Activated CD4-positive, alpha-beta T cell treated with anti-CD3 and anti-CD28 coated beads for 48 hours (primary cell): ENCODE measurements at regions not wholly inside any gene's neighbourhood (a gene's known extent, or its start where the extent isn't known, plus 50 kb on each side); places are given as distances from the start of the nearest gene placed in this dataset.

ENCODE experiments used
- DNase-seq: peaks from one replicate; pipeline ENCODE4 v3.0.0-alpha.2; 2020

DNA sequence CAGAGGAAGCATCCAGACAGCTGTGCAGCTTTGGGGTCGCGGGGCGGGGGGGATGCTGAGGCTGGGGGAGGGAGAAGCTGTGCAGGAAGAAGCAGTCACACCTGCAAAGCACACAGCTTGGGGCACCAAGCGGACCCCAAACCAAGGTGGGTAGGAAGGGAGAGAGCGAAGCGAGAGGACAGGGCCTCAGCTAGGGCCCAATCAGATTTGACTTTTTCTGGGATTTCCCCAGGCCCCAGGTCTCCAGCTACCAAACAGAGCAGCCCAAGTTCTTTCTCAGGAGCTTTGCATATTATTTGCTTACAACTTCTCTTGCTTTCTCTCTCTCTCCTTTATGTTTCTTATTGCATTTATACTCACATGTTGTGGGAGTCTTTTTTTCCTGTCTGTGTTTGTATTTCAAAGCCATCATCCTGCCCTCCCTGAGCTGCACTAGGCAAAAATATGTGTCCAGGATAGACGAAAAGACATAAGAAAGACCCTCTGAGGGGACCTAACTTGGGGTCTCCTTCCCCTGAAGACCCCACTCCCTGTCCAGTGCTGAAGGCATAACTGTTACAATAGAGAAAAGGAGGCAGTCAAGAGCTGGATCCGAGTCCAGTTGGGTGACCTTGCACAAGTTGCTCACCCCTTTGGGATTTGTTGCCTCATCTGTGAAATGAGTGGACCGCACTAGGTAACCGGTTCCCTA is 50.6 kb upstream of the SMNDC1 start:
- peak; percentile 49 for DNase-seq

DNA sequence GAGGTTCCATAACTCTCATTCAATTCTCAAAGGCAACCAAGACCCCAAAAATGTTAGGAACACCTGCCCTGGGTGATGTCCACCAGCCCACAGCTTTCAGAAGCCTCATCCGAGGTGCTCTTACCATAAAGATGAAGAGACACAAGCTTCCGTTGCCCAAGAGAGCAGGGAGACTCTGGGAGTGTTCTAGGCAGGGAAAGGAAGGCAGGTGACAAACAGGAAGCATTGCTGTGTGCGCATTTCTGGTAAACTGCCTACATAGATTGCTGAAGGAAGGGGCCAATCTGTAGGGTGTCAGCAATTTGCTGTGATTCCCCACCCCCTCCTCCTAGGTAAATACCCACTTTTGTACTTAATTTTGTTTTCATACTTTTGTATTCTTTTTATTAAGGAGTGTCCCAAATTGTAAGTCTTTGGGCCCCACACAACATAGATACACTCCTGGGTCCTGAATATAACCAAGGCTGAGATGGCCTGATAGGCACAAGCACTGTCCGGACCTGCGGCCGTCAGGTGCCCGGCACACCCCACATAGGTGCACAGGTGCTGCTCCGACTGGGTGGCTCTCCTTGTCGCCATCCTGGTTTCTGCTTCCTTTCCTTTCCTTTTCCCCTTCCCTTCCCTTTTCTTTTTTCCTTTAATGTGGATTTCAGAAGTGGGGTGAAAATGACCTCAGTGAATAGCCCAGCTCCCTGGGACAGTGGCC is 51.4 kb upstream of the SMNDC1 start:
- peak; percentile 49 for DNase-seq

DNA sequence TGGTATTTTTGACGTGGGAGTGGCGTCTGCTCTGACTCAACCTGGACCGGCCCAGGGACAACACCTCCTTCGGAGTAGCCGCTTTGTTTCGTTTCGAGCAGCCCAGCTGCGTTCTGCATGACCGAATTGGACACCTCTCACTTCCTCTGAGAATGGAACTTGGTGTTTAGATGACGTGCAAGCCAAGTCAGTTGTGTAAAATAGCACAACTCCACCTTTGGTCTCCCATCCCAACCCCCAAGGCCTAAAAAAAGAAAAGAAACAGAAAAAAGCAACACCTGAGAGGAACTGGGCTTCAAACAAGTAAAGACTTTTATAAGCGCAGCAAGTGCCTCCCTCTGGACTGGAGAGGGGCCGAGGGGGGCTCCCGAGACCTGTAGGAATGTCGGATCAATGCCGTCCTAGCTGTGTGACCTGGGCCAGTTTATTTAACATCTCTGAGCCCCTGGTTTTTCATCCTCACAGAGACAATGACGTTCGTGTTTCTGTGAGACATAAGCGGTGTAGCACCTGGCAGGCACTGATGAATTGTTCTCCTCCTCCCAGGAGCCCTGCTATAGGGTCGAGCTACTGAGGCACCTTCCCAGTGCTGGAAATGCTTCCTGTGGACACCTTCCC is 52.0 kb upstream of the SMNDC1 start:
- peak; percentile 85 for DNase-seq

DNA sequence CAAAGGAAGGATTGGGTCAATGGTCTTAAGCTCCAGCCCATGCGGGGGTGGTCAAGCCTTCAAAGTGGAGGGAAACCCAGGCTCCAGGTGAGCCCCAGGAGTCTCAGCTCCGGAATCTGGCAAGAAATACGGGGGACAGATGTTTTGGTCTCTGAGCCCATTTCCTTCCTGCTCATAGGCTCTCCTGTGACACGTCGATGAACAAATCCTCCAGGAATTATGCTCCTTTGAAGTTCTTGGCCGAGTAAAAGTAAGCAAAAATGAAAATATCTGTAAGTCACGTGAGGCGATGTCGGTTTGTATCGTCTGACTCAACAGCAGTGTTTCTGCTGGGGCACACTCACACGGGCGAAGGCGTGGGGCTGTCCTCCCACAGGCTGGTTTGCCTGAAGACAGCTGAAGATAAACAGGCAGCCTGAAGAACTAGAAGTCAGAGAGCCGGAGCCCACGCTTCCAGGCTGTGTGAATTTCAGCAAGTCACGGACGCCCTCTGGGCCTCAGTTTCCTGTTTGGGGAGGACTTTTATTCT is 52.6 kb upstream of the SMNDC1 start:
- peak; percentile 78 for DNase-seq

DNA sequence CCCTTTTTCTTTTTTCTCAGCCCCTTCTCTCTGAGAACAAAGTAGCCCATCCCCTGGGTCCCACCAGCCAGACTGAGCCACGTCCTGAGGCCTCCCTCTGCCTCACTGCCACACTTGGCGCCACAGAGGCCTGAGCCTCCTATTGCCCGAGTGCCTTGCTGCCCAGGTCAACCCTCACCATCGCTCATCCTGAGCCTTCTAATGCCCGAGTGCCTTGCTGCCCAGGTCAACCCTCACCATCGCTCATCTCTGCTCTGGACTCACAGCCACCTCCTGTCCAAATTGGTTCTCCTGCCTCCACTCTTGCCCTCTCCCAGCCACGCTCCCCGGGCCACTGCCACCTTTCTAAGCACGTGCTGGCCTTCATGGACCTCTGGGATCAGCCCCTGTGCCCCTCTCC is 53.2 kb upstream of the SMNDC1 start:
- no peak for DNase-seq

DNA sequence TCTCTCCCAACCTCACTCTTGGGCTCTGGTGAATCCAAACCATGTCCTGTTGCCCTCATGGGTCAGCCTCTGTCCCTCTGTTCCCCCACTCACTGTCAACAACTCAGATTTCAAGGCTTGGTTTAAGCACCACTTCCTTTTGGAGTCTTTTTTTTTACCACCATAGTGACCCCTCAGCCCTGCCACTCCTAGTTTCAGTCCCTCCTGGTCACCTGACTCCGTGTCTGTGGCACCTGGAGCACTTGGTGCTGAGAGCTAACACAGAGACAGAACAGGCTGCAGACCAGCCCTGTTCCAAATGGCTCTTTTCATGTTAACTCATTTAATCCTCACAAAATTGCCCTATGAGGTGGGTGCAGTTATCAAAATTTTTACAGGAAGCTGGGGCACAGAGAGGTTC is 53.6 kb upstream of the SMNDC1 start:
- DNase-seq, result no peak

DNA sequence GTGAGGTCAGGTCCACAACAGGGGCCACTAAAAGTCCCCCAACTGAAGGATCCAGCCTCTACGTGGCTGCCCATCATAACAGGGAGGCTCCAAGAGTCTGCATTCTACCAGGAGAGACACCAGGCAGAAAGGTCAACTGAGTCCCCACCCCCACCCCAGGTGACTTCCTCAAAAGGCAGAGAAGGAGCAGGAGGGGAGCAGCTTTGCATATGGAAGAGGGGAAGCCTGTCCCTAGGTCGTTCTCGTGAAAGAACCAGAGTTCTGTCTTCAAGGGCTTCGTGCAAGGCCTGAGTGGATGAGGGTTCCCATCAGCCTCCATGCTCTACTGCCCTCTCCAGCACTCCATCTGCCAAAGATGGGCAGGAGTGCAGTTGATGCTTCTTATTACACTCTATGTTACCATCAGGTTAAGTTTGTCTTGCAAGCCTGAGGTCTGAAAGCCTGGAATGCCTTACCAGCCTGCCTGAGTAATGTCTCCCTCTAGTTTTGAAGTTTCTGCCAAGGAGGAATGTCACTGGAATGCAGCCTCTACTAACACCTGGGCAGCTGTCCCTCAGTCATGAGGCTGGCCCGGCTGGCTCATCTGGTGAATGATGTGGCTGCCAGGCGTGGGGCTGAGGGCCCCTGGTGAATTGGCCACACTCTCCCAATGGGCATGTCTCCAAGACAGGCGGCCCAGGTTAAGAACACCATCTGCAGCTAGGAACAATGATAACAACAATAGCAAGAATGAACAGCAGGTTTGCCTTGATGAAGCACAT is 54.3 kb upstream of the SMNDC1 start:
- DNase-seq, result no peak

DNA sequence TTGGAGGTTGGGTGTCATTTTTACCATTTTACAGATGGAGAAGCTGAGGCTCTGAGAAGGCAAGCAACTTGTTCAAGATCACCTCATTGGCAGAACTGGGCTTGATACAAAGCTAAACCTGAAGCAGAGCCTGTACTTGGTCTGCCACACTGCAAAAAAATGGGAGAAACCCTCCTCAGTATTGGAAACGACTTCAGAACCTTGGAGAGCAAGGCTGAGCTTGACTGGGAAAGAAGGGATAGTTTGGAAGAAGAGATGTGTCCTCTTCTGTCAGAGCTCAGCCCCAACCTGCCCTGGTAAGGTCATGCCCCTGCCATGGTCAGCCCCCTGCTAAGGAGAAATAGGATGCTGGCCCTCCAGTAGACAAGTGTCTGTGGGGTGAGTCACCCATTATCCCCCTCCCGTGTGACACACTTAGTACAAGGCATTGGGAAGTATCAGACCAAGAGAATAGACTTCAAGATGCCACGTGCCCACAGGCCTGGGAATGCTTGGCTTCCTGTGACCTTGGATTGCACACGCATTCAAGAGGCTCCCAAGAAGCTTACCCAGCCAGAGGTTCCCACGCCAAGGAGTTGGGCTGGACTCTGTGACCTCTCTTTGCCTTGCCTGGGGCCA is 56.2 kb upstream of the SMNDC1 start:
- DNase-seq, result no peak

DNA sequence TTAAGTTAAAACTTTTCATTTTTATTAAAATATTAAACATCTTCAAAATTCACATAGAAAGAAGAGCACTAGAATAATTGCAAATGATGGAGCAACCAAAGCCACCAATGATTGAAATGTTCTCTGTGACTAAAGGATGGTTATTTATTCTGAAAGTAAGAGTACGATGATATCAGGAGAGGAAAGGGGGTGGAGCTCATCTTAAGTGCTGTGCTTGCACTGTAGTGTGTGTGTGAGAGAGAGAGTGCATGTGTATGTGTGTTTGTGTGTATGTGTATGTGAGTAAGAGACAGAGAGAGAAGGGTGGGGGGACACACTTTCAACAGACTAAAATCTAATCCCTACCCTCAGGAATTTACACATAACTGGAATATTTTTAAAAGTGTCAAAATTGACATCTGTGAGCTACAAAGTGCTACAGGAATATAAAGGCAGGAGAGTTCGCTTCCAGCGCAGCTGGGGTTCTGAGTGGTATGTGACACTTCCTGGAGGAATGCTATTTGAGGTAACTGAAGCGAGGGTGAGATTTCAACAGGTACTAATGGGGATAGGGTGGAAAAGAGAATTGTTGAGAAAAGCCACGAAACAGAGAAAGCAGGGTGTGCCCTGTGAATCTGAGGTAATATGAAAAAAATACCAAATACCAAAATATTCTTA is 57.2 kb upstream of the SMNDC1 start:
- peak; percentile 38 for DNase-seq

DNA sequence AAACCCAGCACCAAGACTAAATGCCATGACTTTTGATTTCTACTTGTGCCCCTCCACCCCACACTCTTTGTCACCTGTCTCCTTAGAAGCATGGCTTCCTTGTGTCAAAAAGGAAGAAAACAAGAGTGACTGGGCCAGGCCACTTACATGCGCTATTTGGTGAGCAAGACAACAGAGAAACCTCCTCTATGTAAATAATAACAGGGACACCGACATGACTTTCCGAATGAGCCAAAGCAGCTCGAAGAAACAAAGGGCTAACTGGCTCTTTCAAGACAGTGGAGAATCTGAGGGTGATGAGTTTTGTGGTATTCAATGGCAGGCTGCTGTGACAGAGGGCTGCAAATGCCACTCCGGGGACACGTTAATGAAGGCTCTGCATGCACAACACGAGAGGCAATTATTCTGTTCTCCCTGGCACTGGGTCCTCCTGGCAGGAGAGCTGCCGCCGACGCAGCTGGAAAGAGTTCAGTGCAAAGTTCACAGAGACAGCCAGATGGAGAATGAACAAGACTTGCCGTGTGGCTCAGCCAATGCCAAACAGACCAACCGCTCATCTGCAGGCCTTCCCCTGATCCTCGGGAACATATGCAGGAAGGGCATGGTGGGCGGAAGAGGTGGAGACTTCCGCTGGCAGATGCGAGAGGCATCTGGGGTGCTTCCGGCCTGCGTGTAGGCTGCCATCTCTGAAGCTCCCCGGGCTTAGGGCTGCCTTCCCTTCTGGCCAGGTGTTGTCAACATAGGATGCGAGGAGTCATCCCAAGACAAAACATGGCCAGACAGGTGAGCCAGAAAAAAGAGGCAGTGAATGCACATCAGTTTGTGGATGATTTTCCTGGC is 59.1 kb upstream of the SMNDC1 start:
- DNase-seq, result peak; percentile 48

DNA sequence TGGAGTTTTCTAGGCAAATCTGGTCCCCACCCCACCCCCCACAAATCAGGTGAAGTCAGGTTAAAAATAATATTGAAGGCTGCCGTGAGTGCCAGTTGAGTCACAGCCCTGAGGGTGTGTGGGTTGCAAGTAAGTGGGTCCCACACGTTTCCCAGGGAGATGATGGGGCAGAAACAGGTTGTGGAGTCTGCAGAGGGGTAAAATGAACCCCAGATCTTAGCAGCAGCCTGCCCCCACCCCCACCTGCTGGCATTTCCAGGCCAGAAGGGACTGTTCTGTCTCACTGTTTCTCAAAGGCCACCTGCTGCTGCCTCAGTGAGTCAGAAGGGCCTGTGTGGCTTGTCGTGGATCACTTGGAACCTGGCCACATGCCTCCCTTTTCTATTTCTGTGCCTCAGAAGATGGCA is 59.8 kb upstream of the SMNDC1 start:
- DNase-seq, result peak; percentile 76

DNA sequence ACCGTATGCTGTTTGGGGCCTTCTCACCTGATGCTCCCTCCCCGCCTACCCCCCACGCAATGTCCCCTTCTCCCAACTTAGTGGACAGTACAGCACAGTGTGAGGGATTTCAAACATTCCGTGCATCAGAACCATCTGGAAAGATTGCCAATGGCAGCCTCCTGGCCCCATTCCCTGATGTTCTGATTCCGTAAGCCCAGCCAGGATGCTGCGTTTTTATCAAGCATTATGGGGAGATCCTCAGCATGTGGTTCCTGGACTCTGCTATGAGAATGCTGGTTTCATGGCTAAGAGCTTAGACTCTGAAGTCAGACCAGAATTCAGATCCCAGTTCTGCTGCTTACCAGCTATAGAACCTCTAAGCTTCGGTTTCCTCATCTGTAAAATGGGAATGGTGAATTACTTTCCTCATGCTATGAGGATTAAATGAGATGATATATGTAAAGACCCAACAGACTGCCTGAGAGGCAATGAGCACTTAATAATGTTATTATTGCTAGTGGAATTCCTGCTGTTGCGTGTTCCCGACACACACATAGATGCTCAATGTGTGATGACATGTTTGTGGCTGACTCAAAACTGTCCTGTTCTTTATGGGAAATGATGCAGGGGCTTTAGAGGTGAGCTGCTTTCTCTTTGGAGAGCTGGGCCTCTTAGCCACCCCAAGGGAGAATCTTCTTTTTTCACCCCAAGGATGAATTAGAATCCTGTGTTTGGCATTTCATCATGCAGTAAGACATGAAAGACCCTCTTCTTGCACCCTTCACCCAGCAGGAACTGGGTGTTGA is 60.8 kb upstream of the SMNDC1 start:
- no peak for DNase-seq

DNA sequence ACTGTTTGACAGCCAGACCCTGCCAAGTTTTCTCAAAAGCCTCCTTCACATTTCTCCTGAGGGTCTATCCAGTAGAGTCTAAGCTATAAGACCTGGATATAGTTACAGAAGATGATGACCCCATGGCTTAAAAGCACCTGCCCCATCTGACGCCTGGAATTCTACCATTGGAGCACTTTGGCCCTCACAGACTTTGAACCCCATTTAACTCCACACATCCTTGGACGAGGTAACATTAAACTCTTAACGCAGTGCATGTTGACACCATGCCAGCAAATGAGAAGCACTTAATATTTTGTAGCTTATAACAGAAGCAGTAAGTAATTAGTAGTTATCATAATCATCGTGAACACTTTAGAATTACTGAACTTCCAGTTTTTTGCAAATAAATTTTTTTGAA is 61.9 kb upstream of the SMNDC1 start:
- no peak for DNase-seq

DNA sequence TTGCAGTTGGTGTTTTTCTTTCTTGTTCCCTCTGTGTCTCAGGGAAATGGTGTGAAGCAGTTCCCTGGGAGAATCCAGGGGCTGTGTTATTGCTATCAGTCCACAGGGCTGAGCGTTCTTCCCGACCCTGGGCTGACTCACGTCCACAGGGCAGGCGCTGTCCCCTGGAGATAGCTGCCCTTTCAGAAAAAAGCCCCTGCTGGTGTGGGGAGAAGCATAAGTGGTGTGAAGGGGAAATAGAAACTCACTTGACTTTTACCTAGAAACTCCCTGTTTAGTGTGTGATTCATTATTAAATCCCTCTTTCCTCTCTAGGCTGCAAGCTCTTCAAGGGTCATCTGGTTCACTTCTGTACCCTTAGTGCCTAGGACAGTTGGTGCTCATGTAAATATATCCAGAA is 63.3 kb upstream of the SMNDC1 start:
- DNase-seq, result no peak

DNA sequence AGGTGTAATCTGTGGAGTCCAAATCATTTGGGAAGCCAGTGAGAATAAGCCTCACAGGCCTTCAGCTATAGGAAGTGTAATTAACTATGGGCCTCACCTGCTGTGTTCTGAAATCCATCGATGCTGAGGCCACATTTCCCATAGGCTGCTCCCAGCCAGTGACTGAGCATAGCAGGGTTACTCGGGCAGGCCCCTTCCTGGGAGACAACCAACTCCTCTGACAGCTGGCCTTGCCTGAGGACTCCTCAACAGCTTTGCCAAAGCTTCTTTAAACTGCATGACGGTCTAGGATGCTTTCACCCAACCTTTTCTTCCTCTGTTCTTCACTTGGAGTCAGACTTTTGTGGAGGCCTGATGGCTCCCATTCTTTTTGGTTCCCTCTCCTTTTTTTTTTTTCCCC is 63.8 kb upstream of the SMNDC1 start:
- no peak for DNase-seq

DNA sequence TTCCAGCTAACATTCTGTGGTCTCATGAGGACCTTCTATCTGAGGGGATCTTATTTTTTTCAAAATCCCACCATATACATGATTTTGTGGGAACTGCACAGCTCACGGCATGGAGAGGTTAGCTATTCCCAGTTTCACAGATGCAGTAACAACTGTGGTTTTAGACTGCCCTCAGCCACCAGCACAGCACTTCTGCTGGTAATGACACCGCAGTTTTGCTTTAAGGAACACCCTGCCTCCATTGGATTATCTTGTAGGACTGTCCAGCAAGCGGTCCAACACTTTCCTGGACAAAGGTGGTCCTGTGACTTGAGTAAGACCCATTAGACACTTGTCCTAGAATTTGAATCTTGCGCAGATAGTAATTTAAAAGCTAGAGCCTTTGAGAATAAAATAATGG is 65.3 kb upstream of the SMNDC1 start:
- DNase-seq, result no peak

DNA sequence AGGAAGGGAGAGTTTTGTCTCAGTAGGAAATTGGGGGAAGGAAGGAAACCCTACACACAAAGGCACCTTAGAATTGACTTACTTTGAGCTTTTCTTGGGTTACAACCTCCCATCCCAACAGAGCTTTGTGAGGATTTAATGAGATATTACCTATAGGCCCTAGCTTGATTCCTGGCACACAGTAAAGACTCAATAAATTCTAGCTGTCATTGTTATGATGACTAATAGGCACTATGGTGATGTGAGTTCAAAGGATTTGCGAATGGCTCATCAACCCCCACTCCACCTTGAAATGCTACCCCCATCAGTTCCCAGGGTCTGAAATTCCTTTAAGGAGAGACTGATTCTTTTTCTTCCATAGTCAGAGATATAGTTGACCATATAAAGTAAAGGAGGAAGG is 67.9 kb upstream of the SMNDC1 start:
- no peak for DNase-seq

DNA sequence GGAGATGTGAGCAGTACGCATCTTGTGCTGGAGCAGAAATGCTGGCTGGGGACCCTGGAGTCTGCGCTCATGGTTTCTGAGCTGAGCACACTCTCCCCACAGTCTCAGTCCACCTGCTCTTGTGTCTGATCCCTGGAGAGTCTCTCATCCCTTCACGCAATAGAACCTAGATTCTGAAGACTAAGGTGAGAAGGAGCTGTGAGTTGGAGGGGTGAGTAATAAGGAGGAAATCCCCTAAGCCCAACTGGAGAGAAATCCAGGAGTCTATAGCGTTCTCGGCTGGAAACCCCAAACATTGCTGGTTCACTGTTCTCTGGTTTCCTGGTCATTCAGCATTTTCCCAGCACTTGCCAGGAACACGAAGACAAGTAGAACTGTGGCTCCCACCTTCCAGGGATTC is 68.3 kb upstream of the SMNDC1 start:
- DNase-seq, result no peak

DNA sequence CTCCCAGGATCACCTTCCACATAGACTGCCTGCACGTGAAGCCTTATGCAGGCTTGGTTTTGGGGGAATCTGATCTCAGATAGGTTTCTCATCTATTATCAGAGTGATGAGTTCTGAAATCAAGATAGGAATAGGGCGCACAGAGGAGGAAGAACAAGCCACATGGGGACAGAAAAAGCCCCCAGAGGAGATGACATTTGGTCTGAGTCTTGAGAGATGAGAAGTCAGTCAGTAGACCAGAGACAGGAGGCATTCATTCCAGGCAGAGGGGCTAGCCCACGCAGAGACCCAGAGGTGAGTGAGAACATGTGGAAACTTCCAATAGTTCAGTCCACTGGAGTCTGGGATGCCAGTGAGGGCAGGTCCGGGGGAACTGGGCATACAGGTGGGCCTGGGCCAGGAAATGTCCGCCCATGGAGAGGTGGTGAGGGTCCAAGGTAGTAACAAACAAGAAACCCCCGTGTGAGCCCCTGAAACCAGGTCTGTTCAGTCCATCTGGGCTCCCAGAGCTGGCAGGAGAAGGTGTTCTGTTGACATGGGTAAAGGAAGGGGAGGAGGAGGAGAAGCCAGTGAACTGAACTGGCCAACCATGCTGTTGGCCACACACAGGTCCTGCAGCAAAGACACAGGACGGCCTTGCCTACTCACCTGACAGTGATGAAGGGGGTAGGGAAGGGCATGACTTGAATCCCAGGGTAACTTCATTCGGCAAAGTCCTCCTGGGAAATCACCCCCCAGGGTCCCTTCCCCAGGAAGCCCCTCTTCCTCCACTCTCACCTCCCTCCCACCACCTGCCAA is 69.3 kb upstream of the SMNDC1 start:
- DNase-seq, result no peak

DNA sequence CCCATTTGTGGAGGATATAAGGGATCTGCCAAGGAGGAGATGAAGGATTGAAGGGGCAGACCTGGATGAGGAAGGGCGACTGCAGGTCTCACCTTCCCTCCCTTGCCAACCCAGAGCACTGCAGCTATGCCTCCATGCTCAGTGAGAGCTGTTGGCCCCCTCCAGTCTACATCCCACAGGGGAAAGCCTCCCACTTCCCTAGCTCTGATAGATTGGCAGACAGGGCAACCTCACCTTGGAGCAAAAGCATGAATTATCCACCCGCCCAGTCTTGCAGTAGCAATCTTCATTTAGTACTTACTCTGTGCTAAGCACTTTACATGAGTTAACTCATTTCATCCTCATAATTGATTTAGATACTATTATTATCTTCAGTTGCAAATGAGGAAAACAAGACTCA is 70.4 kb upstream of the SMNDC1 start:
- no peak for DNase-seq
